ENCODE measurements at regions not wholly inside any gene's neighbourhood (a gene's known extent, or its start where the extent isn't known, plus 50 kb on each side); places are given as distances from the start of the nearest gene placed in this dataset.

DNA sequence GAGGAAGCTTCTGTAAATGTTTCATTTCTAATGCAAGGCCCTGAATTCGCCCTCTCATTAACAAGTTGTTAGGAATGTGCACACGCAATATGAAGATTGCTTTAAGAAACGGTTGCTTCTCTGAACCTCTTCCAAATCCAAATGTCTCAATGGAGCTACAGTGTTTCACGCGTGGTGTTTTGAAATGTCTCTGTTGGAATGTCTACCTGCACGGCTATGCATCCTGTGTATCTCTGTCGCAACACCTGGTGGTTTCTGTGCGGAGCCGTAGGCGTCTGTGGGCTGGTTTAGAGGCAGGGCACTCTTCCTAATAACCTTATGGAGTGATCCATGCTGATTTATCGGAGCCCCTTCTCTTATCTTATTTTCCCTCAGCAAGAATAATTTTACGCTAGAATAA, 1584.2 kb upstream of the SLC10A2 start:
- intact Hi-C loops (cut with micrococcal nuclease) (no loop called here), dilution Hi-C loops (cut with HindIII; ENCODE audit: low sequenced_read_pairs, unreplicated experiment) (no loop called here)

More for the DNA sequence above, 1584.2 kb upstream of the SLC10A2 start:
- Histone ChIP-seq H3K36me3 (ENCODE audit: control insufficient read depth, insufficient read depth, low read length) (no peaks in the 10 kb centered on the region), H3K9me1 (ENCODE audit: insufficient read depth, low read length) (no peaks in the 10 kb centered on the region), H3K4me2 (ENCODE audit: low read depth, low read length) (no peak overlapping the region), H3K27me3 (ENCODE audit: control insufficient read depth, insufficient read depth, low read length) (no peaks in the 10 kb centered on the region), H2BK15ac (ENCODE audit: low read depth, low read length) (no peak overlapping the region), H2BK5ac (ENCODE audit: low read depth, low read length, poor library complexity, severe bottlenecking) (no peak overlapping the region), H3K56ac (ENCODE audit: extremely low read depth, insufficient read depth, low read length) (no peak overlapping the region), H4K91ac (ENCODE audit: insufficient read depth, low read depth, low read length) (no peak overlapping the region), H4K5ac (ENCODE audit: low read depth, low read length) (no peak overlapping the region), H3K14ac (replicated peaks; ENCODE audit: low read depth, low read length) (no peak overlapping the region), H2AFZ (replicated peaks; ENCODE audit: low read length, poor library complexity) (no peak overlapping the region), H4K20me1 (ENCODE audit: insufficient read depth, low read length) (no peaks in the 10 kb centered on the region), H2BK120ac (ENCODE audit: low read depth, low read length) (no peak overlapping the region), H2BK20ac (ENCODE audit: low read depth, low read length) (no peak overlapping the region), H3K4me1 (ENCODE audit: control insufficient read depth, insufficient read depth, low read length) (no peaks in the 10 kb centered on the region), H3K4me3 (ENCODE audit: insufficient read depth, low read depth, low read length) (no peak overlapping the region), H3K27ac (ENCODE audit: insufficient read depth, low read length) (no peak overlapping the region), H3K4ac (ENCODE audit: low read depth, low read length) (no peak overlapping the region), H3K9me3 (ENCODE audit: control insufficient read depth, insufficient read depth, low read length) (peaks cover 4% of the 10 kb centered on the region; the same call in 1 of the 2 replicates), H2AK5ac (ENCODE audit: low read depth, low read length) (no peak overlapping the region), H3K9ac (ENCODE audit: low read depth, low read length) (no peak overlapping the region), H3K18ac (ENCODE audit: low read depth, low read length) (no peak overlapping the region), H3K23ac (ENCODE audit: low read depth, low read length) (no peak overlapping the region), H4K8ac (ENCODE audit: low read depth in 2 of 2, low read length in 2 of 2) (no peak overlapping the region), H2AK9ac (replicated peaks; ENCODE audit: low read depth, low read length, poor library complexity) (no peak overlapping the region), H3K79me1 (ENCODE audit: low read depth in 1 of 2, low read length in 2 of 2) (no peaks in the 10 kb centered on the region)
- ChIA-PET CTCF (no interaction called here), POLR2A (ENCODE audit: unreplicated experiment) (no interaction called here)
- TF ChIP-seq, protein P1, sequence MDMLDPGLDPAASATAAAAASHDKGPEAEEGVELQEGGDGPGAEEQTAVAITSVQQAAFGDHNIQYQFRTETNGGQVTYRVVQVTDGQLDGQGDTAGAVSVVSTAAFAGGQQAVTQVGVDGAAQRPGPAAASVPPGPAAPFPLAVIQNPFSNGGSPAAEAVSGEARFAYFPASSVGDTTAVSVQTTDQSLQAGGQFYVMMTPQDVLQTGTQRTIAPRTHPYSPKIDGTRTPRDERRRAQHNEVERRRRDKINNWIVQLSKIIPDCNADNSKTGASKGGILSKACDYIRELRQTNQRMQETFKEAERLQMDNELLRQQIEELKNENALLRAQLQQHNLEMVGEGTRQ (IDR thresholded peaks at IDR 0.05; ENCODE audit: low read depth, low read length), result no peak
- no peak for TF ChIP-seq RFX5 (IDR thresholded peaks at IDR 0.05; ENCODE audit: low read depth, low read length)
- no peak for TF ChIP-seq POLR2A (IDR thresholded peaks at IDR 0.05; ENCODE audit: low read depth, low read length)
- no peak for TF ChIP-seq CEBPB (IDR thresholded peaks at IDR 0.05; ENCODE audit: low read depth, low read length)
- TF ChIP-seq RCOR1 (IDR thresholded peaks at IDR 0.05; ENCODE audit: insufficient replicate concordance, low read length), result no peak
- TF ChIP-seq CHD1 (IDR thresholded peaks at IDR 0.05; ENCODE audit: low read depth, low read length), result no peak
- TF ChIP-seq BHLHE40 (IDR thresholded peaks at IDR 0.05; ENCODE audit: low read depth, low read length), result no peak
- TF ChIP-seq MXI1 (IDR thresholded peaks at IDR 0.05; ENCODE audit: borderline replicate concordance, low read depth, low read length), result no peak
- no peak for TF ChIP-seq SMC3 (IDR thresholded peaks at IDR 0.05; ENCODE audit: low read depth, low read length)
- no peak for TF ChIP-seq MAZ (IDR thresholded peaks at IDR 0.05; ENCODE audit: borderline replicate concordance, low read depth, low read length)
- TF ChIP-seq RAD21 (IDR thresholded peaks at IDR 0.05; ENCODE audit: low read length), result no peak
- TF ChIP-seq MAFK (IDR thresholded peaks at IDR 0.05; ENCODE audit: low read depth, low read length), result no peak
- TF ChIP-seq, protein P2, sequence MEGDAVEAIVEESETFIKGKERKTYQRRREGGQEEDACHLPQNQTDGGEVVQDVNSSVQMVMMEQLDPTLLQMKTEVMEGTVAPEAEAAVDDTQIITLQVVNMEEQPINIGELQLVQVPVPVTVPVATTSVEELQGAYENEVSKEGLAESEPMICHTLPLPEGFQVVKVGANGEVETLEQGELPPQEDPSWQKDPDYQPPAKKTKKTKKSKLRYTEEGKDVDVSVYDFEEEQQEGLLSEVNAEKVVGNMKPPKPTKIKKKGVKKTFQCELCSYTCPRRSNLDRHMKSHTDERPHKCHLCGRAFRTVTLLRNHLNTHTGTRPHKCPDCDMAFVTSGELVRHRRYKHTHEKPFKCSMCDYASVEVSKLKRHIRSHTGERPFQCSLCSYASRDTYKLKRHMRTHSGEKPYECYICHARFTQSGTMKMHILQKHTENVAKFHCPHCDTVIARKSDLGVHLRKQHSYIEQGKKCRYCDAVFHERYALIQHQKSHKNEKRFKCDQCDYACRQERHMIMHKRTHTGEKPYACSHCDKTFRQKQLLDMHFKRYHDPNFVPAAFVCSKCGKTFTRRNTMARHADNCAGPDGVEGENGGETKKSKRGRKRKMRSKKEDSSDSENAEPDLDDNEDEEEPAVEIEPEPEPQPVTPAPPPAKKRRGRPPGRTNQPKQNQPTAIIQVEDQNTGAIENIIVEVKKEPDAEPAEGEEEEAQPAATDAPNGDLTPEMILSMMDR (conservative IDR thresholded peaks at IDR 0.05; ENCODE audit: low read depth, low read length), result no peak
- TF ChIP-seq, protein P3, sequence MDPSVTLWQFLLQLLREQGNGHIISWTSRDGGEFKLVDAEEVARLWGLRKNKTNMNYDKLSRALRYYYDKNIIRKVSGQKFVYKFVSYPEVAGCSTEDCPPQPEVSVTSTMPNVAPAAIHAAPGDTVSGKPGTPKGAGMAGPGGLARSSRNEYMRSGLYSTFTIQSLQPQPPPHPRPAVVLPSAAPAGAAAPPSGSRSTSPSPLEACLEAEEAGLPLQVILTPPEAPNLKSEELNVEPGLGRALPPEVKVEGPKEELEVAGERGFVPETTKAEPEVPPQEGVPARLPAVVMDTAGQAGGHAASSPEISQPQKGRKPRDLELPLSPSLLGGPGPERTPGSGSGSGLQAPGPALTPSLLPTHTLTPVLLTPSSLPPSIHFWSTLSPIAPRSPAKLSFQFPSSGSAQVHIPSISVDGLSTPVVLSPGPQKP (IDR thresholded peaks at IDR 0.05; ENCODE audit: borderline replicate concordance, low read depth, low read length), result no peak
- TF ChIP-seq FOS (IDR thresholded peaks at IDR 0.05; ENCODE audit: low read depth, low read length), result no peak
- WGBS, 2 experiments (ENCODE audit: extremely low coverage in 2 of 2, insufficient read length in 1 of 2), result 83% methylated on average over 2 of the region's 12 CpGs; no CpG with 5 or more reads in 1 of the 2 experiments
- in situ Hi-C loops (cut with MboI; ENCODE audit: low sequenced_read_pairs), result no loop called here
- DNase-seq (no peak), ATAC-seq (ENCODE audit: low read depth) (no peak)
- no TSS peak for BruUV-seq (replicated peaks)

All from IMR-90 (cell line).